ENCODE measurements at regions not wholly inside any gene's neighbourhood (a gene's known extent, or its start where the extent isn't known, plus 50 kb on each side); places are given as distances from the start of the nearest gene placed in this dataset.
A peak's percentile ranks its signal among the peaks of the same experiment; 100 is the strongest.
"Not testable (repeated sequence)": the region's sequence is repeated elsewhere in the genome, so short reads cannot be mapped to it uniquely, and the experiment has no call there.

DNA sequence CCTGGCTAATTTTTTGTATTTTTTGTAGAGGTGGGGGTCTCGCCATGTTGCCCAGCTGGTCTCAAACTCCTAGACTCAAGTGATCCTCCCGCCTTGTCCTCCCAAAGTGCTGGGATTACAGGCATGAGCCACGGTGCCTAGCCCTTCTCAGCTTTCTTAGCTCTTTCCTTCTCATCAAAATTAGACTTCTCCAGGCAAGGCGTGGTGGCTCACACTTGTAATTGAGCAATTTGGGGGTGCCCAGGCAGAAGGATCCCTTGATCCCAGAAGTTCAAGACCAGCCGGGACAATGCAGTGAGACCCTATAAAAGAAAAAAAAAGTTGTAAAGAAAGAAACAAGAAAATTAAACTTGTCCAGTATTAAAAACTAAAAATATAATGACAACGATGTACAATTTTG is 112.6 kb upstream of the ERRFI1 start:
- no peaks in the 10 kb centered on the region for H3K9me3 Mint-ChIP-seq

DNA sequence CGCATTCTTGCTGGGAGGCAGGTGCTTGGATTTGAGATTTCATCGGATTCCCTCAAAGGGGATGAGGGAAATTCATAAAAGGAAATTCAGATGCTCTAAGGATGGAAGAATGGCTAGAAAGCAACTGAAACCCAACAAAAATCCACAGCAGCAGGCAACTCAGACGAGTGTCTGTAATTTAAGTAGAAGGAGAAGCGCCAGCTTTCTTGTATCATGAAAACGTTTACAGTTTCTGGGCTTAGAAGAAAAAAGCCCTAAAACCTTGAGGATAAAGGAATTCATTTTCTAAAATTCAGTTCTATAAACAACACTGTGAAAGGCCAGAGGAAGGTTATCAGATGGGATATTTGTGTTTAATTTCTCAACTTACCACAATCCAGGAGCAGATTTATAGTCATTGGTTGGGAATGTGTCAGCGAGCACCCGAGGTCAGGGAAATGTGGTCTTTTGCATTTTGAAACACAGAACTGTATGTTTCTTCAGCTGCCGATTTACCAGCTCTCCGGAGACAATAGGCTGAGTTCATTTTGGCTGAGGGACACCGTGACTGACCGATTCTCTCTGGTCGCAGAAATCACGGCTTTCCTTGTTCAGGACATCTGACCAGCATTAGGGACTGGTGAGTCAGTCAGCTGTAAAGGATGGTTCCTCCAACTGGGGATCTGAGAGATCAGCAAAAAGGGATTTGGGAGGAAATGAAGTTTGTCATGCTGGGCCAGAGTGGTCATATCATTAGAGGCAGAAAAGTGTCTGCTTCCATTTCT is 111.6 kb upstream of the ERRFI1 start:
- Mint-ChIP-seq H3K27me3 (peaks cover 27% of the 10 kb centered on the region), H3K4me1 (ENCODE audit: low read depth) (peaks cover 15% of the 10 kb centered on the region), H3K4me3 (no peak overlapping the region), H3K9me3 (no peaks in the 10 kb centered on the region), H3K27ac (no peak overlapping the region), H3K36me3 (ENCODE audit: low read depth) (no peaks in the 10 kb centered on the region)

More for the DNA sequence above, 112.6 kb upstream of the ERRFI1 start:
- Mint-ChIP-seq H3K4me3 (no peak overlapping the region), H3K27ac (no peak overlapping the region), H3K36me3 (ENCODE audit: low read depth) (no peaks in the 10 kb centered on the region), H3K27me3 (peaks cover 22% of the 10 kb centered on the region), H3K4me1 (ENCODE audit: low read depth) (peaks cover 18% of the 10 kb centered on the region)

DNA sequence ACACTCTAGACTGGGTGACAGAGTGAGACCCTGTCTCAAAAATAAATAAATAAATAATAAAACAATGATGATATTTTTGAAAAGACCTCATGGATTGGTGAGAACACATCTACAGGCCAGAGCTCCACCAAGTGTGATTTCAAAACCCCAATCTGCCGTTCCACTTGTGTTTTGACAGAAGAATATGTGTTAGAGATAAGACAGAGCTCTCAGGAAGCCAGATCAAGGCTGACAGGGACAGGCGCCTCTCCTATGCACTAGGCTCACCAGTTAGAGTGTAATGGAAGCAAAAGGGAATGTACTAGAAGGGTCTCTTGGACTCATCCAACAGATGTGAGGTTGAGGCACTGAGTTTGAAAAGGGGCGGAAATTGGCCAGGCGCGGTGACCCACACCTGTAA is 110.7 kb upstream of the ERRFI1 start:
- Mint-ChIP-seq H3K4me1 (ENCODE audit: low read depth) (peaks cover 15% of the 10 kb centered on the region), H3K27ac (no peak overlapping the region)

DNA sequence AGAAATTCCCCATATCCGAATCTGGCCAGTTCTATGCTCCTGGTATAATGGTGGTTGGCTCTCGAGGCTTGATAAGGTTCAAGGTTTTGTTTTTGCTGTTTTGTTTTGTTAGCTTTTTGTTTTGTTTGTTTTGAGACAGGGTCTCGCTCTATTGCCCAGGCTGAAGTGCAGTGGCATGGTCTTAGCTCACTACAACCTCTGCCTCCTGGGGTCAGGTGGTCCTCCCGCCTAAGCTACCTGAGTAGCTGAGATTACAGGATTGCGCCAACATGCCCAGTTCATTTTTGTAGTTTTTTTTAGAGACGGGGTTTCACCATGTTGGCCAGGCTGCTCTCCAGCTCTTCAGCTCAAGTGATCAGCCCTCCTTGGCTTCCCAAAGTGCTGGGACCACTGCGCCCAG is 109.1 kb upstream of the ERRFI1 start:
- Mint-ChIP-seq H3K9me3 (no peaks in the 10 kb centered on the region), H3K27me3 (peaks cover 32% of the 10 kb centered on the region), H3K4me1 (ENCODE audit: low read depth) (peaks cover 15% of the 10 kb centered on the region), H3K4me3 (no peak overlapping the region), H3K36me3 (ENCODE audit: low read depth) (no peaks in the 10 kb centered on the region), H3K27ac (no peak overlapping the region)

More for the DNA sequence above, 110.7 kb upstream of the ERRFI1 start:
- Mint-ChIP-seq H3K4me3 (no peak overlapping the region), H3K36me3 (ENCODE audit: low read depth) (no peaks in the 10 kb centered on the region), H3K9me3 (no peaks in the 10 kb centered on the region), H3K27me3 (peaks cover 32% of the 10 kb centered on the region)

DNA sequence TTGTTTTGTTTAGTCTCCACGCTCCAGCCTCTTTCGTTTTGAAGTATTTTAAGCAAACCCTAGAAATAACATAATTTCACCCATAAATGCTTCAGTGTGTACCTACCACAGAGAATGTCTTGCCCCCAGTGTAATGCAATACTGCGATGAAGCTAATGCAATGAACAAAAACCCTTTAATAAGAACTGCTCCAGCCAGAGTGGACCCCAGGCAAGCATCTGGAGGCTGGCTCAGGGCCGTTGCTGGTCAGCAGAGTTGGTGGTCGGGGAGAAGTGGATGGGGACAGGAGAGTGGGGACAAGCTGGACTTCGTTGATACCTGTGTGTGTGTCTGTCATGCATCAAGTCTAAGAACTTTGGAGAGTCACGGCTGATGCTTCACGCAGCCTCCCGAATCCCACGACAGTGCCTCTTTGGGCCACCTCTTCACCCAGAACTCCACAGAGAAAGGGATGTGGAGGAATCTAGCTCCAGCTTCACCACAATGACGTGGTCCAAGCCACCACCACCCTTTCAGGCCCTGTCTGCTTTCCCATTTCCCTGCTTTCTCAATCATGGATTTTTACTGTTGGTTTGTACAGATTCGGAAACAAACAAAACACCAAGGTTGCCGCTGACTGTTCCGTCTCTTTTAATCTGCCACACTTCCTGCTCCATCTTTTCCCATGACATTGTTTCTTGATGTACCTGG is 108.6 kb upstream of the ERRFI1 start:
- Mint-ChIP-seq H3K4me3 (no peak overlapping the region), H3K27ac (peak overlapping the region; percentile 14), H3K36me3 (ENCODE audit: low read depth) (no peaks in the 10 kb centered on the region), H3K4me1 (ENCODE audit: low read depth) (peaks cover 15% of the 10 kb centered on the region), H3K9me3 (no peaks in the 10 kb centered on the region), H3K27me3 (peaks cover 32% of the 10 kb centered on the region)

DNA sequence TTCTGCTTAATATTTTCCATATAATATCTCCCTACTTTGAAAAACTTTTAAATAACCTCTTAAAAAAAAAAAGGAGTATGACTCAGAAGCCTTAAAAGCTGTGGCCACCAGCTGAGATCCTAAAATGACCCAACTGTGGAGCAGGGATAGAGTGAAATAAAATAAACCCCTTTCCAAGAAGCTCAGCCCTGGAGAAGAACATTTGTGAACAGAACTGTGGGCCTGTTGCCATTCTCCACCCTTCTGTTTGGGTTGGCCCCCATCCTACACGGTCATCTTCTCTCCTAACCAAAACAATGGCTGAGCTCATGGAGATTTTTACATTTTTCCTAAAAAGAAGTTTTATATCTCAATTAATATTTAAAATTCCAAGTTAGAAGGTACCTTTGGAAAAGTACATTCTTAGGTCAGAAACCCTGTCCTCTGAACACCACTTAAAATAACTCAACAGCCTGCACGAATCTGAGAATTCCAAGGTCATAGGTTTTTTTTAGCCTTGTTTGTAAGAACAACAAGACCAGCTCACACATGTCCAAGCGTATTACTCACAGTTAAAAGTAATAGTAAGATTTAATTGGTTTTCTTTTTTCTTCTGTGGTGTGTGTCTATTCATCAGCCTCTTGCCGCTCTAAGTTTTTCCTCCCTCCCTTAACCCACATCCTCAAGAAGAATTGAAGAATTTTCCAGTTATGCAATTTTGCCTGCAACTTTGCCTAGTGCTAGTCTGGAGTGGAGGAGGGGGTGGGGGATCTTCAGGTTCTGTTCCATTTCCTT is 107.7 kb upstream of the ERRFI1 start:
- no peak overlapping the region for H3K27ac Mint-ChIP-seq
- peaks cover 15% of the 10 kb centered on the region for H3K4me1 Mint-ChIP-seq (ENCODE audit: low read depth)

DNA sequence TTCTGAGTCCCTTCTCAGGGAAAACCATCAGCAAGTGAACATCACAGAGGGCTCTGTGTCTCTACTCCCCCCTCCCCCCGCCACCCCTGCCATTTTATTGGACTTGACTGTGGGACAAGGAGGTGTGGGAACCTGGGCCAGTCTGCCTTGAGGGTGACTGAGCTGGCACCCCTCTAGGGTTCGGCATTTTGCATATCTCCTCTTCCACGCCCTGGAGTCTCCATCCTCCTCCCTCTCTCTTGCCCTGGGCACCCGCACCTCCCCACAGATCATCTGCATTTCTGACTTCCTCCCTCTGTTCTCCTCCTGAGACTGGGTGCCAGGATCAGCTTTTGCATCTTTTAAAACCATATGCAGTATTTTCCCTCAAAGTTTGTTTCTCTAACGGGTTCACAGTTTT is 107.1 kb upstream of the ERRFI1 start:
- no peak overlapping the region for H3K27ac Mint-ChIP-seq

More for the DNA sequence above, 107.7 kb upstream of the ERRFI1 start:
- no peaks in the 10 kb centered on the region for H3K9me3 Mint-ChIP-seq
- H3K4me3 Mint-ChIP-seq: no peak overlapping the region
- no peaks in the 10 kb centered on the region for H3K36me3 Mint-ChIP-seq (ENCODE audit: low read depth)
- peaks cover 32% of the 10 kb centered on the region for H3K27me3 Mint-ChIP-seq

DNA sequence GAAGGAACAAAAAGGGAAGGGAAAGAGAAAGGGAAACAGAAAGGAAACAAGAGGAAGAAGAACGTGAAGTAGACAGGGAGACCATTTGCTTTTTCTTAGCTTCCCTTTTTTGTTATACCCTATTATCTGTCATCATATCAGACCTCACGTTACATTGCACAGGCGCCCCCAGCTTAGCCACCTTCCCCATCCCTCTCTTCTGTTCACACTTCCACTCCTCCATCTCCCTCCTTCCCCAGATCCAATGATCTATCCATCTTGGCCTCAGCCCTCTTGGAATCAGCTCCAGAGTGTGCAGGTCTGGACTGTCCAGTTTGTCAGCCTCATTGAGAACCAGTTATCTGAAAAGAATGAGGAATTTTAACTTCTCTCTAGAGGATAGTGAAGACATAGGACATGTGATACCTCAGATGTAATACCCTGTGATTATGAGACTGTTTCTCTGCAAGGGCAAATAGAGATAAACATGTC is 101.1 kb upstream of the ERRFI1 start:
- Mint-ChIP-seq H3K4me1 (ENCODE audit: low read depth) (no peaks in the 10 kb centered on the region), H3K4me3 (no peak overlapping the region), H3K27me3 (peaks cover 11% of the 10 kb centered on the region), H3K27ac (no peak overlapping the region), H3K36me3 (ENCODE audit: low read depth) (no peaks in the 10 kb centered on the region), H3K9me3 (no peaks in the 10 kb centered on the region)

More for the DNA sequence above, 107.1 kb upstream of the ERRFI1 start:
- H3K4me3 Mint-ChIP-seq: no peak overlapping the region
- H3K36me3 Mint-ChIP-seq (ENCODE audit: low read depth): no peaks in the 10 kb centered on the region
- peaks cover 32% of the 10 kb centered on the region for H3K27me3 Mint-ChIP-seq
- H3K9me3 Mint-ChIP-seq: no peaks in the 10 kb centered on the region
- H3K4me1 Mint-ChIP-seq (ENCODE audit: low read depth): peaks cover 15% of the 10 kb centered on the region

DNA sequence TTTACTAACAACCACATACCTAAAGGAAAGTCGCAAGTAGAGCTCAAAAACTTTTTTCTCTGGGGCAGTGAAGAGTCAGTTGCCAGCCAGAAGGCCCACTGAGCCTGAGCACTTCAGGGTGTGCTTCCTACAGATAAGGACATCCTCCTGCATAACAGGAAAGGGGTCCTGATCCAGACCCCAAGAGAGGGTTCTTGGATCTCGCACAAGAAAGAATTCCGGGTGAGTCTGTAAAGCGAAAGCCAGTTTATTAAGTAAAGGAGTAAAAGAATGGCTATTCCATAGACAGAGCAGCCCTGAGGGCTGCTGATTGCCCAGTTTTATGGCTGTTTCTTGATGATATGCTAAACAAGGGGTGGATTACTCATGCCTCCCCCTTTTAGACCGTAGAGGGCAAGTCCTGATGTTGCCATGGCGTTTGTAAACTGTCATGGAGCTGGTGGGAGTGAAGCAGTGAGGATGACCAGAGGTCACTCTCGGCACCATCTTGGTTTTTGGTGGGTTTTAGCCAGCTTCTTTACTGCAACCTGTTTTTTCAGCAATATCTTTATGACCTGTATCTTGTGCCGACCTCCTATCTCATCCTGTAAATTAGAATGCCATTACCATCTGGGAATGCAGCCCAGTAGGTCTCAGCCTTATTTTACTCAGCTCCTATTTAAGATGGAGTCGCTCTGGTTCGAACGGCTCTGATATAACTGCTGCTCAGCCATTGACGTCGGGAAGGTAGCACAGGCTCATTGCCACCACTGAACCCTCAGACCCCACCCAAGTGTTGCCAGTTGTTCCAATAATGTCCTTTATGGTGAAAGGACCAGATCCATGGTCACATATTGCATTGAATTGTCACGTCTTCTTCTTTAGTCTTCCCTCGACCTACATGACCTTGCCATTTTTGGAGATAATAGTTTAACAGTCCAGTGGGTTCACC is 96.6 kb upstream of the ERRFI1 start:
- Mint-ChIP-seq H3K4me1 (ENCODE audit: low read depth) (peaks cover 10% of the 10 kb centered on the region), H3K4me3 (no peak overlapping the region), H3K36me3 (ENCODE audit: low read depth) (no peaks in the 10 kb centered on the region), H3K9me3 (no peaks in the 10 kb centered on the region), H3K27me3 (peaks cover 30% of the 10 kb centered on the region), H3K27ac (no peak overlapping the region)

DNA sequence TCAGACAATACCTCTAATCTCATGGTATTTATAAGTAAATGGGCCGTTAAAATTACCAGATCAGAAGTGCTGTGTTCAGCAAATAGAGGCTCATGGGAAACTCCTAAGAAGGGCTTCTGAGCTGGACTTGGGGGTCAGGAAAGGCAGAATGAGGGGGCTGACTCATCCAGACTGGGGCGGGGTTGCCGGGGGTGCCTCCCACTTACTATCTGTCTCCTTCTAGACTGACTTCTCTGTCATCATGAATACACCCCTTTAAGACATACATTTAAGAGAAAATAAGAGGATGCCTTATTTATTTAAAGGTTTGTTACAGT is 96.0 kb upstream of the ERRFI1 start:
- Mint-ChIP-seq H3K9me3 (no peaks in the 10 kb centered on the region), H3K36me3 (ENCODE audit: low read depth) (no peaks in the 10 kb centered on the region), H3K27ac (no peak overlapping the region), H3K27me3 (peaks cover 30% of the 10 kb centered on the region), H3K4me1 (ENCODE audit: low read depth) (peaks cover 10% of the 10 kb centered on the region), H3K4me3 (no peak overlapping the region)

DNA sequence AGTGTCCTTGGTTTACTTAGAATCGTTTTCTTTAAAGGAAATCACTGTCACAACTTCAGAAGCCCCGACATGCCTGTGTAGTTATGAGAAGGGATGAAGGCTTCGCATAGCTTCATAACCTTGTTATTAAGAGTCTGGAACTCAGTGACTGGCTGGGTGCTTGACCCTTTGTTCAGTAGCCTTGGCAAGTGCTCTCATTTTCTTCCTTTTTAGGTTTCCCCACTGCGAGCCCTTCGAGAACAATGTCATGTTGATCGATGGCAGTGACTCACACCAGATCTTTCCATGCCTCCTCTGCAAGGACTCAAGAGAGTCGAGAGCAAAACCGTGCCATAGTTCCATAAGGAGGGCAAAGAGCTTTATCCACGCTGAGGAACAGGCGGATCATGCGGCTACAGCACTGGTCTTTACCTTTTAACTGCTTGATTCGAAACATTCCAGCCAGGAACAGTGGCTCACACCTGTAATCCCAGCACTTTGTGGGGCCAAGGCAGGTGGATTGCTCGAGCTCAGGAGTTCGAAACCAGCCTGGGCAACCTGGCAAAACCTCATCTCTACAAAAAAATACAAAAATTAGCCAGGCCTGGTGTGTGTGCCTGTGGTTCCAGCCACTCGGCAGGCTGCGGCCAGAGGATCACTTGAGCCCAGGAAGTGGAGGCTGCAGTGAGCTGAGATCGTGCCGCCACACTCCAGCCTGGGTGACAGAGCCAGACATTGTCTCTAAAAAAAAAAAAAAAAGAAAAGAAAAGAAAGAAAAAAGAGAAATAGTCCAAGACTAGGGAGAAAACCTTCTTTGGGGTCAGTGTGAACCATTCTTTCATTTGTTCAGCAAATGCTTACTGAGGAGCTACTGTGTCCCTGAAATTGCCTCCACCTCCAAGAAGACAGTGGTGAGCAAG is 95.4 kb upstream of the ERRFI1 start:
- Mint-ChIP-seq H3K9me3 (no peaks in the 10 kb centered on the region), H3K27me3 (peaks cover 30% of the 10 kb centered on the region), H3K27ac (no peak overlapping the region), H3K4me3 (no peak overlapping the region), H3K4me1 (ENCODE audit: low read depth) (peaks cover 10% of the 10 kb centered on the region), H3K36me3 (ENCODE audit: low read depth) (no peaks in the 10 kb centered on the region)

DNA sequence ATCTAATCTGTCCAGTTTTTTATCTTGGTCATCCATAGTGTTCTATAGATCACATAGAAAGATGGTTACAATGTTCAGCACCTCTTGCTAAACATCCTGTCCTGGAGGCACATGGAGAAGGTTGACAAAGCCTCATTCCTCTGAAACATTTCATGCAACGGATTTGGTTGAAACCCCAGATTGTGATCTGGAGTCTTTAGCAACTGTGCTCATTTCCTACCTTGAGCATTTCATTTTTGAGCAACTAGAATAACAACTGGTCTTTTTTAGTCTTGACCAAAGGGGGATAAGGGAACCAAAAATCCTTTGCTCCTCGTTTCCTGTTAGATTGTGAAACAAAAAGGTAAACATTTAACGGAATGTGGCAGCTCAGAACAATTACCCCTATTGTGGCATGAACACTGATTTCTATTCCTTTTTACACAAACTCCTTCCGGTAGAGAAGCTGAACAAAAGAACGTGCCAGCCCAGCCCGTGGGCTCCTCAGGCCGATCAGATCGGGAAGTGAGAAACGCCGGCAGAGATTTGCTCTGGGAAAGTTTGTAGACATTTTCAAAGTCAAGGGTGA is 94.7 kb upstream of the ERRFI1 start:
- no peak overlapping the region for H3K27ac Mint-ChIP-seq
- H3K36me3 Mint-ChIP-seq (ENCODE audit: low read depth): no peaks in the 10 kb centered on the region
- peaks cover 10% of the 10 kb centered on the region for H3K4me1 Mint-ChIP-seq (ENCODE audit: low read depth)
- H3K4me3 Mint-ChIP-seq: no peak overlapping the region
- peaks cover 30% of the 10 kb centered on the region for H3K27me3 Mint-ChIP-seq
- H3K9me3 Mint-ChIP-seq: no peaks in the 10 kb centered on the region

DNA sequence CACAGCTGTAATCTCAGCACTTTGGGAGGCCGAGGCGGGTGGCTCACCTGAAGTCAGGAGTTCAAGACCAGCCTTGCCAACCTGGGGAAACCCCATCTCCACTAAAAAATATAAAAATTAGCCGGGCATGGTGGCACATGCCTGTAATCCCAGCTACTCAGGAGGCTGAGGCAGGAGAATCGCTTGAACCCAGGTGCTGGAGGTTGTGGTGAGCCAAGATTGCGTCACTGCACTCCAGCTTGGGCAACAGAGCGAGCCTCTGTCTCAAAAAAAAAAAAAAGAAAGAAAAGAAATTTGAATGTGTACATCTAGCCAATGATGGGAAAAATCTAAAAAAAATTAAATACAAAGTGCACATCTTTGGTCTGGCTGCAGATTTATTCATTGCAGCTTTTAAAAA is 92.6 kb upstream of the ERRFI1 start:
- not testable (repeated sequence) for H3K4me3 Mint-ChIP-seq; H3K27ac Mint-ChIP-seq; H3K9me3 Mint-ChIP-seq; H3K36me3 Mint-ChIP-seq (ENCODE audit: low read depth)
- peaks cover 12% of the 10 kb centered on the region for H3K4me1 Mint-ChIP-seq (ENCODE audit: low read depth)
- peaks cover 30% of the 10 kb centered on the region for H3K27me3 Mint-ChIP-seq

Data from stimulated activated naive CD8-positive, alpha-beta T cell treated with anti-CD3 and anti-CD28 coated beads, Interleukin-15, Interleukin-2, amounts not matched to agents 100 ng/mL and 50 ng/mL, for 24 hours (primary cell).